ENCODE measurements at regions not wholly inside any gene's neighbourhood (a gene's known extent, or its start where the extent isn't known, plus 50 kb on each side); places are given as distances from the start of the nearest gene placed in this dataset.

DNA sequence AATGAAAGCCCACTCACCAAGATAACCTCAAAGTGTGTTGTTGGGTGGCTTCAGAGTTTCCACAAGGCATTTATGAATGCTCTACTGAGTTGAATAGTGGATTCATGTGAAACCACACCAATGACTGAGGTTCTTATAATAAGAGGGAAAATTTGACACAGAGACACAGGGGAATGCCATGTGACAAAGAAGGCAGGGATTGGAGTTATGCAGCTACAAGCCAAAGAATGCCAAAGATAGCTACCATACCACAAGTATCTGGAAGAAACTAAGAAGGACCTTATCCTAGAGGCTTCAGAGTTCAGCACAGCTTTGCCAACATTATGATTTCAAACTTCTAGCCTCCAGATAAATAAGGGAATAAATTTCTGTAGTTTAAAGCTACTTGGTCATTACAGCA, 68.0 kb upstream of the PCDH15 start:
- TF ChIP-seq, protein P1, sequence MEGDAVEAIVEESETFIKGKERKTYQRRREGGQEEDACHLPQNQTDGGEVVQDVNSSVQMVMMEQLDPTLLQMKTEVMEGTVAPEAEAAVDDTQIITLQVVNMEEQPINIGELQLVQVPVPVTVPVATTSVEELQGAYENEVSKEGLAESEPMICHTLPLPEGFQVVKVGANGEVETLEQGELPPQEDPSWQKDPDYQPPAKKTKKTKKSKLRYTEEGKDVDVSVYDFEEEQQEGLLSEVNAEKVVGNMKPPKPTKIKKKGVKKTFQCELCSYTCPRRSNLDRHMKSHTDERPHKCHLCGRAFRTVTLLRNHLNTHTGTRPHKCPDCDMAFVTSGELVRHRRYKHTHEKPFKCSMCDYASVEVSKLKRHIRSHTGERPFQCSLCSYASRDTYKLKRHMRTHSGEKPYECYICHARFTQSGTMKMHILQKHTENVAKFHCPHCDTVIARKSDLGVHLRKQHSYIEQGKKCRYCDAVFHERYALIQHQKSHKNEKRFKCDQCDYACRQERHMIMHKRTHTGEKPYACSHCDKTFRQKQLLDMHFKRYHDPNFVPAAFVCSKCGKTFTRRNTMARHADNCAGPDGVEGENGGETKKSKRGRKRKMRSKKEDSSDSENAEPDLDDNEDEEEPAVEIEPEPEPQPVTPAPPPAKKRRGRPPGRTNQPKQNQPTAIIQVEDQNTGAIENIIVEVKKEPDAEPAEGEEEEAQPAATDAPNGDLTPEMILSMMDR (IDR thresholded peaks at IDR 0.05; ENCODE audit: low read depth, low read length, poor library complexity, severe bottlenecking): no peak
- TF ChIP-seq EZH2phosphoT487 (IDR thresholded peaks at IDR 0.05; ENCODE audit: borderline replicate concordance, low read length): no peak

Measured in DOHH2 (cell line).